OCI-LY1 (cell line): ENCODE measurements at regions not wholly inside any gene's neighbourhood (a gene's known extent, or its start where the extent isn't known, plus 50 kb on each side); places are given as distances from the start of the nearest gene placed in this dataset.

Experiments
- EZH2 ChIP-seq: fragments of 200-600 bp; sonication (generic), shearing (Covaris generic); IDR thresholded peaks from 2 replicates; pipeline ENCODE4 v1.8.0; 2017; ENCODE audit warnings: borderline replicate concordance, mixed run types, mild to moderate bottlenecking, antibody characterized with exemption, low read length, moderate library complexity, mixed read lengths
- TF ChIP-seq, protein P1 (sequence below): fragments of 200-600 bp; sonication (generic), shearing (Covaris generic); IDR thresholded peaks from 2 replicates; pipeline ENCODE4 v1.5.1; 2017; ENCODE audit warnings: mild to moderate bottlenecking, antibody characterized with exemption, low read length, moderate library complexity, mixed read lengths

DNA sequence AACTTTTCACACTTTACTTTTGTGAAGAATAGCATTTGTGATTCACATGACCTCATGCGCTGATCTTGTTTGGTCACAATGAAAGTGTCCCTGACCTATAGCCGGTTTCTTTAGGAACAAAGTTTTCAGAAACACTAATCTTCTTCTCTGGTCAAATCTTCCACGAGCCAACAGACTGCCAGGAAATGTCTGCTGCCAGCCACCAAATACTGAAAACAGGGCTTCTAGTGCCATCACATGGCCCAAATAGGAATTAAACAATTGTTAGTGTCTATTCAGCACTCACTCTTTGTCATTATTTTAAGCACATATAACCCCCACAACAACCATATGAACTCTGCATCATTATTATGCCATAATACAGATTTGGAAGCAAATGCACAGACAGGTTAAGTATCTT, 286.5 kb upstream of the SYT4 start:
- TF ChIP-seq, protein P1, sequence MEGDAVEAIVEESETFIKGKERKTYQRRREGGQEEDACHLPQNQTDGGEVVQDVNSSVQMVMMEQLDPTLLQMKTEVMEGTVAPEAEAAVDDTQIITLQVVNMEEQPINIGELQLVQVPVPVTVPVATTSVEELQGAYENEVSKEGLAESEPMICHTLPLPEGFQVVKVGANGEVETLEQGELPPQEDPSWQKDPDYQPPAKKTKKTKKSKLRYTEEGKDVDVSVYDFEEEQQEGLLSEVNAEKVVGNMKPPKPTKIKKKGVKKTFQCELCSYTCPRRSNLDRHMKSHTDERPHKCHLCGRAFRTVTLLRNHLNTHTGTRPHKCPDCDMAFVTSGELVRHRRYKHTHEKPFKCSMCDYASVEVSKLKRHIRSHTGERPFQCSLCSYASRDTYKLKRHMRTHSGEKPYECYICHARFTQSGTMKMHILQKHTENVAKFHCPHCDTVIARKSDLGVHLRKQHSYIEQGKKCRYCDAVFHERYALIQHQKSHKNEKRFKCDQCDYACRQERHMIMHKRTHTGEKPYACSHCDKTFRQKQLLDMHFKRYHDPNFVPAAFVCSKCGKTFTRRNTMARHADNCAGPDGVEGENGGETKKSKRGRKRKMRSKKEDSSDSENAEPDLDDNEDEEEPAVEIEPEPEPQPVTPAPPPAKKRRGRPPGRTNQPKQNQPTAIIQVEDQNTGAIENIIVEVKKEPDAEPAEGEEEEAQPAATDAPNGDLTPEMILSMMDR: peak; percentile 58; the same call in 1 of the 2 replicates
- TF ChIP-seq EZH2: no peak
